WTC11 (cell line): ENCODE measurements at regions not wholly inside any gene's neighbourhood (a gene's known extent, or its start where the extent isn't known, plus 50 kb on each side); places are given as distances from the start of the nearest gene placed in this dataset.

Experiments
- ATAC-seq: fragments of 200-7000 bp; cut with Tn5 transposase; 2 replicates; pipeline ENCODE4 v1.10.0; 2021; ENCODE audit warnings: mild to moderate bottlenecking, moderate library complexity
- CTCF ChIA-PET: fragments of 300-600 bp; sonication (Branson Sonifier 250); formaldehyde crosslinking; loops from one replicate; lab custom pipeline; 2021; ENCODE audit warnings: antibody characterized with exemption; lab: Charles Lee
- POLR2A ChIA-PET: fragments of 350-600 bp; sonication (Branson Sonifier 250); formaldehyde crosslinking; loops from one replicate; lab custom pipeline; 2021; ENCODE audit warnings: antibody characterized with exemption; lab: Charles Lee
- DNase-seq: peaks from one replicate; pipeline ENCODE4 v3.0.0; 2021; ENCODE audit warnings: low spot score
- H3K27ac Mint-ChIP-seq: 2 replicates; pipeline ENCODE4 v1.8.0; 2021; ENCODE audit warnings: mixed read lengths
- H3K27me3 Mint-ChIP-seq: 2 replicates; pipeline ENCODE4 v1.8.0; 2021; ENCODE audit warnings: low read depth, mild to moderate bottlenecking, moderate library complexity, mixed read lengths
- H3K36me3 Mint-ChIP-seq: 2 replicates; pipeline ENCODE4 v1.8.0; 2021; ENCODE audit warnings: mixed read lengths
- H3K4me1 Mint-ChIP-seq: 2 replicates; pipeline ENCODE4 v1.8.0; 2022; ENCODE audit warnings: mixed read lengths
- H3K4me3 Mint-ChIP-seq: 2 replicates; pipeline ENCODE4 v1.8.0; 2021; ENCODE audit warnings: mild to moderate bottlenecking, moderate library complexity, mixed read lengths
- H3K9me3 Mint-ChIP-seq: 2 replicates; pipeline ENCODE4 v1.8.0; 2021; ENCODE audit warnings: mixed read lengths
- CBFB ChIP-seq: sonication (generic); formaldehyde crosslinking; IDR thresholded peaks from 2 replicates; pipeline ENCODE4 v1.8.1; 2022; ENCODE audit warnings: mild to moderate bottlenecking, low read depth, missing genetic modification reagents
- CREB1 ChIP-seq: sonication (generic); formaldehyde crosslinking; IDR thresholded peaks from 2 replicates; pipeline ENCODE4 v1.8.0; 2023; ENCODE audit warnings: mild to moderate bottlenecking, missing genetic modification reagents
- CTCF ChIP-seq: fragments of 200-600 bp; IDR thresholded peaks from 2 replicates; pipeline ENCODE4 v1.8.0; 2022; ENCODE audit warnings: antibody characterized with exemption
- ELF4 ChIP-seq: sonication (generic); formaldehyde crosslinking; IDR thresholded peaks from 2 replicates; pipeline ENCODE4 v1.8.1; 2022; ENCODE audit warnings: low read depth, mild to moderate bottlenecking, moderate library complexity, missing genetic modification reagents
- ETV6 ChIP-seq: sonication (generic); formaldehyde crosslinking; IDR thresholded peaks from 2 replicates; pipeline ENCODE4 v1.8.1; 2022; ENCODE audit warnings: mild to moderate bottlenecking, missing genetic modification reagents
- FOXK1 ChIP-seq: sonication (generic); formaldehyde crosslinking; IDR thresholded peaks from 2 replicates; pipeline ENCODE4 v1.8.0; 2022; ENCODE audit warnings: mild to moderate bottlenecking, moderate library complexity, missing genetic modification reagents
- GABPB1 ChIP-seq: sonication (generic); formaldehyde crosslinking; IDR thresholded peaks from 2 replicates; pipeline ENCODE4 v1.8.1; 2023; ENCODE audit warnings: mild to moderate bottlenecking, missing genetic modification reagents
- IRF2 ChIP-seq: sonication (generic); formaldehyde crosslinking; IDR thresholded peaks from 2 replicates; pipeline ENCODE4 v1.8.0; 2022; ENCODE audit warnings: low read depth, missing genetic modification reagents, borderline replicate concordance
- MXD4 ChIP-seq: fragments of 250-450 bp; sonication (Bioruptor Pico); IDR thresholded peaks from 2 replicates; pipeline ENCODE4 v1.8.0; 2021; ENCODE audit warnings: mild to moderate bottlenecking, moderate library complexity, borderline replicate concordance
- NR2C2 ChIP-seq: sonication (generic); formaldehyde crosslinking; IDR thresholded peaks from 2 replicates; pipeline ENCODE4 v1.8.0; 2022; ENCODE audit warnings: mild to moderate bottlenecking, missing genetic modification reagents
- RELA ChIP-seq: sonication (generic); formaldehyde crosslinking; IDR thresholded peaks from 2 replicates; pipeline ENCODE4 v1.8.1; 2022; ENCODE audit warnings: missing genetic modification reagents, mild to moderate bottlenecking, borderline replicate concordance
- USF2 ChIP-seq: sonication (generic); formaldehyde crosslinking; IDR thresholded peaks from 2 replicates; pipeline ENCODE4 v1.8.1; 2023; ENCODE audit warnings: mild to moderate bottlenecking, missing genetic modification reagents, moderate library complexity
- ZNF219 ChIP-seq: sonication (generic); formaldehyde crosslinking; IDR thresholded peaks from 2 replicates; pipeline ENCODE4 v1.8.0; 2023; ENCODE audit warnings: missing genetic modification reagents, mild to moderate bottlenecking, borderline replicate concordance
- ZNF263 ChIP-seq: sonication (generic); formaldehyde crosslinking; IDR thresholded peaks from 2 replicates; pipeline ENCODE4 v1.8.1; 2022; ENCODE audit warnings: low read depth, mild to moderate bottlenecking, moderate library complexity, missing genetic modification reagents
- ZNF396 ChIP-seq: fragments of 250-450 bp; sonication (Bioruptor Pico); IDR thresholded peaks from 2 replicates; pipeline ENCODE4 v1.8.0; 2021; ENCODE audit warnings: mild to moderate bottlenecking, moderate library complexity, borderline replicate concordance
- ZNF423 ChIP-seq: fragments of 250-450 bp; sonication (Bioruptor Pico); IDR thresholded peaks from 2 replicates; pipeline ENCODE4 v2.1.2; 2022; ENCODE audit warnings: mild to moderate bottlenecking, moderate library complexity
- TF ChIP-seq, protein P1 (sequence below): fragments of 250-450 bp; sonication (Bioruptor Pico); IDR thresholded peaks from 2 replicates; pipeline ENCODE4 v1.8.0; 2021; ENCODE audit warnings: mild to moderate bottlenecking
- TF ChIP-seq, protein P2 (sequence below): sonication (generic); formaldehyde crosslinking; IDR thresholded peaks from 2 replicates; pipeline ENCODE4 v1.8.1; 2022; ENCODE audit warnings: low read depth, mild to moderate bottlenecking, moderate library complexity, missing genetic modification reagents, borderline replicate concordance
- TF ChIP-seq, protein P3 (sequence below): fragments of 250-450 bp; sonication (Bioruptor Pico); IDR thresholded peaks from 2 replicates; pipeline ENCODE4 v1.9.0; 2021; ENCODE audit warnings: mild to moderate bottlenecking
- TF ChIP-seq, protein P4 (sequence below): sonication (generic); formaldehyde crosslinking; IDR thresholded peaks from 2 replicates; pipeline ENCODE4 v1.8.0; 2023; ENCODE audit warnings: missing genetic modification reagents
- TF ChIP-seq, protein P5 (sequence below): fragments of 250-450 bp; sonication (Bioruptor Pico); IDR thresholded peaks from 2 replicates; pipeline ENCODE4 v2.1.2; 2022; ENCODE audit warnings: mild to moderate bottlenecking, moderate library complexity
- TF ChIP-seq, protein P6 (sequence below): fragments of 250-450 bp; sonication (Bioruptor Pico); IDR thresholded peaks from 2 replicates; pipeline ENCODE4 v1.9.0; 2021; ENCODE audit warnings: moderate library complexity, mild to moderate bottlenecking, inconsistent platforms, borderline replicate concordance

GRCh38 chr12:102534899-102535298 lies 54.5 kb upstream of the IGF1 start:
- Mint-ChIP-seq H3K9me3 (no peaks in the 10 kb centered on the region), H3K4me1 (peaks cover 5% of the 10 kb centered on the region; the same call in 1 of the 2 replicates), H3K4me3 (no peak overlapping the region), H3K27me3 (no peaks in the 10 kb centered on the region), H3K27ac (no peak overlapping the region), H3K36me3 (no peaks in the 10 kb centered on the region)
- no peak for TF ChIP-seq NR2C2 (CRISPR knock-in tag)
- TF ChIP-seq, protein P1, sequence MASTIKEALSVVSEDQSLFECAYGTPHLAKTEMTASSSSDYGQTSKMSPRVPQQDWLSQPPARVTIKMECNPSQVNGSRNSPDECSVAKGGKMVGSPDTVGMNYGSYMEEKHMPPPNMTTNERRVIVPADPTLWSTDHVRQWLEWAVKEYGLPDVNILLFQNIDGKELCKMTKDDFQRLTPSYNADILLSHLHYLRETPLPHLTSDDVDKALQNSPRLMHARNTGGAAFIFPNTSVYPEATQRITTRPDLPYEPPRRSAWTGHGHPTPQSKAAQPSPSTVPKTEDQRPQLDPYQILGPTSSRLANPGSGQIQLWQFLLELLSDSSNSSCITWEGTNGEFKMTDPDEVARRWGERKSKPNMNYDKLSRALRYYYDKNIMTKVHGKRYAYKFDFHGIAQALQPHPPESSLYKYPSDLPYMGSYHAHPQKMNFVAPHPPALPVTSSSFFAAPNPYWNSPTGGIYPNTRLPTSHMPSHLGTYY = no peak
- no peak for TF ChIP-seq FOXK1
- TF ChIP-seq MXD4 (CRISPR knock-in tag) = no peak
- TF ChIP-seq RELA (CRISPR knock-in tag) = no peak
- TF ChIP-seq, protein P2, sequence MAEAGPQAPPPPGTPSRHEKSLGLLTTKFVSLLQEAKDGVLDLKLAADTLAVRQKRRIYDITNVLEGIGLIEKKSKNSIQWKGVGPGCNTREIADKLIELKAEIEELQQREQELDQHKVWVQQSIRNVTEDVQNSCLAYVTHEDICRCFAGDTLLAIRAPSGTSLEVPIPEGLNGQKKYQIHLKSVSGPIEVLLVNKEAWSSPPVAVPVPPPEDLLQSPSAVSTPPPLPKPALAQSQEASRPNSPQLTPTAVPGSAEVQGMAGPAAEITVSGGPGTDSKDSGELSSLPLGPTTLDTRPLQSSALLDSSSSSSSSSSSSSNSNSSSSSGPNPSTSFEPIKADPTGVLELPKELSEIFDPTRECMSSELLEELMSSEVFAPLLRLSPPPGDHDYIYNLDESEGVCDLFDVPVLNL (CRISPR knock-in tag) = no peak
- no peak for TF ChIP-seq ELF4 (CRISPR knock-in tag)
- no peak for TF ChIP-seq CTCF
- no peak for TF ChIP-seq IRF2 (CRISPR knock-in tag)
- TF ChIP-seq ZNF219 (CRISPR knock-in tag) = no peak
- no peak for TF ChIP-seq CBFB (CRISPR knock-in tag)
- no peak for TF ChIP-seq CREB1 (CRISPR knock-in tag)
- TF ChIP-seq ZNF396 (CRISPR knock-in tag) = no peak
- TF ChIP-seq, protein P3, sequence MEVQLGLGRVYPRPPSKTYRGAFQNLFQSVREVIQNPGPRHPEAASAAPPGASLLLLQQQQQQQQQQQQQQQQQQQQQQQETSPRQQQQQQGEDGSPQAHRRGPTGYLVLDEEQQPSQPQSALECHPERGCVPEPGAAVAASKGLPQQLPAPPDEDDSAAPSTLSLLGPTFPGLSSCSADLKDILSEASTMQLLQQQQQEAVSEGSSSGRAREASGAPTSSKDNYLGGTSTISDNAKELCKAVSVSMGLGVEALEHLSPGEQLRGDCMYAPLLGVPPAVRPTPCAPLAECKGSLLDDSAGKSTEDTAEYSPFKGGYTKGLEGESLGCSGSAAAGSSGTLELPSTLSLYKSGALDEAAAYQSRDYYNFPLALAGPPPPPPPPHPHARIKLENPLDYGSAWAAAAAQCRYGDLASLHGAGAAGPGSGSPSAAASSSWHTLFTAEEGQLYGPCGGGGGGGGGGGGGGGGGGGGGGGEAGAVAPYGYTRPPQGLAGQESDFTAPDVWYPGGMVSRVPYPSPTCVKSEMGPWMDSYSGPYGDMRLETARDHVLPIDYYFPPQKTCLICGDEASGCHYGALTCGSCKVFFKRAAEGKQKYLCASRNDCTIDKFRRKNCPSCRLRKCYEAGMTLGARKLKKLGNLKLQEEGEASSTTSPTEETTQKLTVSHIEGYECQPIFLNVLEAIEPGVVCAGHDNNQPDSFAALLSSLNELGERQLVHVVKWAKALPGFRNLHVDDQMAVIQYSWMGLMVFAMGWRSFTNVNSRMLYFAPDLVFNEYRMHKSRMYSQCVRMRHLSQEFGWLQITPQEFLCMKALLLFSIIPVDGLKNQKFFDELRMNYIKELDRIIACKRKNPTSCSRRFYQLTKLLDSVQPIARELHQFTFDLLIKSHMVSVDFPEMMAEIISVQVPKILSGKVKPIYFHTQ (CRISPR knock-in tag) = no peak
- ChIA-PET POLR2A (no interaction called here), CTCF (interaction anchor here (1.6 kb wide), 1 partner anchor 9 kb away, joined by 5 read pairs; no protein-coding TSS in a partner anchor)
- peak; percentile 53 for ATAC-seq
- DNase-seq = no peak

DNA sequence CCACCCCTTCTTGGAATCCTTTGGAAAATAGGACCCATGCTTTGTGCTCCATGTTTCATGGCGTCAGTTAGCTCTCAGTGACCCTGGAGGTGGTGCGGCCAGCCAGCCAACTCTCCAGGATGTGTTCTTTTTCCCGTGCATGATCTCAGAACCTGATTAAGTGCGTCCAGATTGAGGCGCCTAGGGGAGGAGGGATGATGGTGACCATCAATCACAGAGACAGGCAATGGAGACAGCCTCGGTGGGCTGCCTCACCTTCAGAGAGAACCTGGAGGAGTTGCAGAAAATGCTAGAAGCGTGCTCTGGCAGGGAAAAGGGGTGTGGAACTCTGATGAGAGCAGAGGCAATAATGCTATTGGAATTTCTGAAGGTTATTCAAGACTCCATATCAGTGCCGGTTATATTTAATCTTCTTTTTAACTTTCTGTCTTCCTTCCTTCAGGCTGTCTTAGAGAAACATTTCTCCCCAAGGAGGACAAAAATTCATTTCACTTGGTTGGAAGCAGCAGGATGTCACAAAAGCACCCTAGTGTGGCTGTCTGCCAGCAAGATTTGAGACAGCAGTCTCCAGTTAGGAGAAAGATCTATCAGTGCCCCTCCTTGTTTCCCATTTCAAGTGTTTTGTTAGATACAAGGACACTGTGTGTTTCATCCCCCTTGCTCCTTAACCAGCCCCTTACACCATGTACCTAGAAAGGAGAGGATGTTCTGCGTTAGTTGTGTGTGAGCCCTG lies 53.3 kb upstream of the IGF1 start:
- H3K27me3 Mint-ChIP-seq = no peaks in the 10 kb centered on the region
- H3K9me3 Mint-ChIP-seq = 0 out of 2 replicates have a peak, but pooled peaks cover 5% of the 10 kb centered on the region
- CTCF ChIA-PET = no interaction called here
- POLR2A ChIA-PET = interaction anchor here (0.6 kb wide), 1 partner anchor 91 kb away, joined by 3 read pairs; no protein-coding TSS in a partner anchor
- no peak for DNase-seq
- TF ChIP-seq ELF4 (CRISPR knock-in tag) (no peak), NR2C2 (CRISPR knock-in tag) (no peak), ZNF423 (no peak), USF2 (no peak), ZNF263 (CRISPR knock-in tag) (no peak), ETV6 (CRISPR knock-in tag) (no peak), GABPB1 (no peak)
- TF ChIP-seq, protein P4, sequence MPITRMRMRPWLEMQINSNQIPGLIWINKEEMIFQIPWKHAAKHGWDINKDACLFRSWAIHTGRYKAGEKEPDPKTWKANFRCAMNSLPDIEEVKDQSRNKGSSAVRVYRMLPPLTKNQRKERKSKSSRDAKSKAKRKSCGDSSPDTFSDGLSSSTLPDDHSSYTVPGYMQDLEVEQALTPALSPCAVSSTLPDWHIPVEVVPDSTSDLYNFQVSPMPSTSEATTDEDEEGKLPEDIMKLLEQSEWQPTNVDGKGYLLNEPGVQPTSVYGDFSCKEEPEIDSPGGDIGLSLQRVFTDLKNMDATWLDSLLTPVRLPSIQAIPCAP (CRISPR knock-in tag) = no peak
- TF ChIP-seq, protein P5, sequence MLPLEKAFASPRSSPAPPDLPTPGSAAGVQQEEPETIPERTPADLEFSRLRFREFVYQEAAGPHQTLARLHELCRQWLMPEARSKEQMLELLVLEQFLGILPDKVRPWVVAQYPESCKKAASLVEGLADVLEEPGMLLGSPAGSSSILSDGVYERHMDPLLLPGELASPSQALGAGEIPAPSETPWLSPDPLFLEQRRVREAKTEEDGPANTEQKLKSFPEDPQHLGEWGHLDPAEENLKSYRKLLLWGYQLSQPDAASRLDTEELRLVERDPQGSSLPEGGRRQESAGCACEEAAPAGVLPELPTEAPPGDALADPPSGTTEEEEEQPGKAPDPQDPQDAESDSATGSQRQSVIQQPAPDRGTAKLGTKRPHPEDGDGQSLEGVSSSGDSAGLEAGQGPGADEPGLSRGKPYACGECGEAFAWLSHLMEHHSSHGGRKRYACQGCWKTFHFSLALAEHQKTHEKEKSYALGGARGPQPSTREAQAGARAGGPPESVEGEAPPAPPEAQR (CRISPR knock-in tag) = no peak
- TF ChIP-seq, protein P6, sequence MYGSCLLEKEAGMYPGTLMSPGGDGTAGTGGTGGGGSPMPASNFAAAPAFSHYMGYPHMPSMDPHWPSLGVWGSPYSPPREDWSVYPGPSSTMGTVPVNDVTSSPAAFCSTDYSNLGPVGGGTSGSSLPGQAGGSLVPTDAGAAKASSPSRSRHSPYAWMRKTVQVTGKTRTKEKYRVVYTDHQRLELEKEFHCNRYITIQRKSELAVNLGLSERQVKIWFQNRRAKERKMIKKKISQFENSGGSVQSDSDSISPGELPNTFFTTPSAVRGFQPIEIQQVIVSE (CRISPR knock-in tag) = no peak
- no peak overlapping the region for H3K4me3 Mint-ChIP-seq
- H3K36me3 Mint-ChIP-seq = no peaks in the 10 kb centered on the region
- ATAC-seq = no peak
- no peak overlapping the region for H3K27ac Mint-ChIP-seq
- H3K4me1 Mint-ChIP-seq = peaks cover 5% of the 10 kb centered on the region; the same call in 1 of the 2 replicates
